GM13976 (cell line): ENCODE measurements at regions not wholly inside any gene's neighbourhood (a gene's known extent, or its start where the extent isn't known, plus 50 kb on each side); places are given as distances from the start of the nearest gene placed in this dataset.

Source experiments
- DNase-seq: peaks from one replicate; pipeline ENCODE4 v3.0.0; 2012; ENCODE audit warnings: low spot score
- CTCF ChIP-seq: IDR thresholded peaks from 2 replicates; pipeline ENCODE4 v1.5.1; 2012; ENCODE audit warnings: borderline replicate concordance, mild to moderate bottlenecking; ENCODE audit not compliant: insufficient read depth; ENCODE audit errors: extremely low read depth, missing control alignments, control extremely low read depth
- in situ Hi-C: fragments of 300-500 bp; cut with MboI; formaldehyde crosslinking; loops from one replicate; pipeline ENCODE4 v1.12.0; 2022; ENCODE audit warnings: low sequenced_read_pairs, mixed read lengths, inconsistent platforms; ENCODE audit not compliant: unreplicated experiment

- DNase-seq, result no peak
- TF ChIP-seq CTCF, result no peak
- in situ Hi-C loops, result no loop called here
Measured at GRCh38 chr18:46419391-46420141, 237.5 kb downstream of the LOXHD1 start.

DNA sequence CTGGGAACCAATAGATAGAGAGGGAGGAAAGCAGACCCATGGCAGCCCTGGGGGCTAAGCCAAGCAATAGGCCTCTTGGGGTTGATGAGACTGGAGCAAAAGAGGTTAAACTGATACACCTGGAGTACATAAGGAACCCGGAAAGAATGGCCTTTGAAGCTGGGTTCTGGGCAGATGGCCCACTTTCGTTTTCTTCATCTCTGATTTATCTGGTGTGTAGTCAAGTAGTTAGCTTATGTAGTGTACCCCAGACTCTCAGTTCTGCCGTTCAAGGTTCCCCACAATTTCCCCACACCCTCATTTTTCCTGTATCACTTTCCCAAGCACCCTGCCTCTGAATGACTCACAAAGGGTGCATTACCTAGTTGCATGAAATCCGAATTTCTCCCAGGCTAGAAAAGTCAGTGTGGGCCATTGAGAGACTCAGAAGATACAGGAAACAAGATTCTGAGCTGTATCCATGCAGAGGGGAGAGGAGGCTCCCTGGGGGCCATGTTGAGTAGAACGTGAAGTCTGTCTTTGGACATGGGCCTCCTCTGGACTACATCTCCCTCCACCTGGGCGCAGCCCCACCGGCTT is 235.0 kb downstream of the LOXHD1 start:
- TF ChIP-seq CTCF, result no peak
- in situ Hi-C loops, result no loop called here
- no peak for DNase-seq

- in situ Hi-C loops, result no loop called here
- TF ChIP-seq CTCF, result no peak
- DNase-seq, result no peak
Measured at GRCh38 chr18:46422552-46423055, 234.4 kb downstream of the LOXHD1 start.

- in situ Hi-C loops, result no loop called here
- TF ChIP-seq CTCF, result no peak
- no peak for DNase-seq
Measured at GRCh38 chr18:46423226-46423805, 233.7 kb downstream of the LOXHD1 start.

DNA sequence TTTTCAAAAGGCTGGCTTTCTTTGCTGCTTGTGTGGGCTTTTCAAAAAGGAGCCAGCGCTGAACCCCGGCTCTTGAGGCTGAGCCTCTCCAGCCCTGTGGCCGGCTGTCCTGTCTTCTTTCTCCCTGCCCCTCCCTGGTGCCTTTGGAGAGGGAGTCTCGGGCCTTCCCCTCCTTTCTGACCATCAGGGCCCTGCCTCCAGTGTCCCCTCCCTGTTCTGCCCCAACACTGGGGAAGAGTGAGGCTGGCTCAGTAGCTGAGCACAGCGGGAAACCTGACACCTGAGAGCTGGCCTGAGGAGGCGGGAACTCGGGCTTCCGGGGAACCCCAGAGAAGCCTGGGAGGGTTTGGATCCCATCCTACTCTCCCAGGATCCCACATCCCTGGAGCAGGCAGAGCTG is 232.1 kb downstream of the LOXHD1 start:
- in situ Hi-C loops, result no loop called here

DNA sequence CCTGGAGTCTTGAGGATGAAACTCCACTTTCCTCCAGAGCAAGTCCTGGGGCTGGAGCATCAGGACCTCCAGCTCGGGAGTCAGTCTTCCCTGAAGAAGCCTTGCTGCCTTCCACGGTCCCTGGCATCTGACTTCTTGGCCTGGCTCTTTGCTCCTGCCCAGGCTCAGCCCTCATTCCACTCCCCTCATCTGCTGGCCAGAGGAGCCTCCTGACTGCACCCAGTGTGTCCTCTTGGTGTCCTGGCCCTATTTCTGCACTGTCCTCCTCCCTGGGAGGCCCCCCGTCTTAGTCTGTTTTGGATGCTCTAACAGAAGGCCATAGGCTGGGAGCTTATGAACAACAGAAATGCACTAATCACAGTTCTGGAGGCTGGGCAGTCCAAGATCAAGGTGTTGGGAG is 231.5 kb downstream of the LOXHD1 start:
- DNase-seq, result no peak
- TF ChIP-seq CTCF, result no peak
- in situ Hi-C loops, result no loop called here

More for the DNA sequence above, 232.1 kb downstream of the LOXHD1 start:
- no peak for TF ChIP-seq CTCF
- no peak for DNase-seq
